HG03196 (cell line): ENCODE measurements at regions not wholly inside any gene's neighbourhood (a gene's known extent, or its start where the extent isn't known, plus 50 kb on each side); places are given as distances from the start of the nearest gene placed in this dataset.

Experiments used
- ATAC-seq: cut with Tn5 transposase; IDR thresholded peaks from one replicate; pipeline ENCODE4 v1.9.1; 2021; ENCODE audit not compliant: unreplicated experiment

DNA sequence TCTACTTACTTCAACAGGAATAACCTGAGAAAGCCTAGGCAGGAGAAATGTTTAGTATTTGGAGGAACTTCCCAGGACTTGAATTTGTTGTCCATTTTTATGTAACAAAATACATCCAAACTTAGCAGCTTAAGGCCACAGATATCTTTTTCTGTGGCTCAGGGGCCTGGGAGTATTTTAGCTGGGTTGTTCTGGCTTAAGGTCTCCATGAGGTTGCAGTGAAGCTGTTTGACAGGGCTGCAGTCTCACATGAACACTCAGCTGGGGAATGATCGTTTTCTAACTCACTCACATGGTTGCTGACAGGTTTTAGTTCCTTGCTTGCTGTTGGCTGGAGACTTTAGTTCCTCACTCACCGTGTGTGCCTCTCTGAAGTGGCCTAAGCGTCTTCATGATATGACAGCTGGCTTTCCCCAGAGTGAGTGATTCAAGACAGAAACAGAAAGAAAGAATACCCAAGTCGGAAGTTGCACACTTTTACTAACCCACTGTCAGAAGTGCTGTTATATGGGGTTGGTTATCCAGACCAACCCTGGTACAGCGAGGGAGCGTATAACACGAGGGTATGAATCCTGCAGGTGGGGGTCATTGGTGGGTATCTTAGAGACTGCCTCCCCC, 229.7 kb upstream of the TBL1XR1 start:
- peak; percentile 99 for ATAC-seq

DNA sequence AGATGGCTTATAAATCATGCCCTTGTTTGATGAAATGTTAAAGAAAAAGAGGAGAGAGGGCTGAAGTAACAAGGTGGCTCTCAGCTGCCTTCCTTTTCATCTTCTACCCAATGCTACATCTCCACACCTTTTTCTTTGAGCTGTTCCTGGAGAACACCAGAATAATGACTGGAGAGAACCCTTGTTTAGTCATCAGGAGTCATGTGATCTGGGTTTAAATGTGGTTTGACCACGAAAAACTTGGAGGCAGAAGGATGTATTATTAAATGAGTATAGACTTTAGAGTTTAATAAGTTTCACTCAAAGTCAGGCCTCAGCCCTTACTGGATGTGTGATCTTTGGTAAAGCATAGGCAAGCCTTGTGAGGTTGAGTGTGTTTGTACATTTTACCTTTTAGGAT, 230.3 kb upstream of the TBL1XR1 start:
- peak; percentile 4 for ATAC-seq

- ATAC-seq, result no peak
These were observed 231.8 kb upstream of the TBL1XR1 start for GRCh38 chr3:177429079-177429478.

DNA sequence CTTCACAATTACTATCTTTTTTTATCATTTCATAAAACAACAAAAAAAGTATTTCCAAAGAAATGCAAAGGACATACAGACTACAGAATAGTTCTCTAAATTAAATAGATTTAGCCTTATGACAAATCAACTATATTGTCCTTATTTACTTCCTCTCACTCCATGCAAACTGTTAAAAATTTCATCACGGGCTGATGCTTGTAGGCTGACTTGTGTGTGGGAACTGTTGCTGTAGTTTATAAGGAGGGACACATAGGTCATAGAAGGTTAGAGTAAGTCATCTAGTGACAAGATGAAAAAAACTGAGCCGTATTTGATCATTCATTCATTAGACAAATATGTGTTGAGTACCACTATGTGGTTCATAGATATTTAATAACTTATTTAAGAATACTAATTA, 232.5 kb upstream of the TBL1XR1 start:
- ATAC-seq, result no peak

- ATAC-seq, result no peak
These were observed 233.4 kb upstream of the TBL1XR1 start for GRCh38 chr3:177430653-177431052.

DNA sequence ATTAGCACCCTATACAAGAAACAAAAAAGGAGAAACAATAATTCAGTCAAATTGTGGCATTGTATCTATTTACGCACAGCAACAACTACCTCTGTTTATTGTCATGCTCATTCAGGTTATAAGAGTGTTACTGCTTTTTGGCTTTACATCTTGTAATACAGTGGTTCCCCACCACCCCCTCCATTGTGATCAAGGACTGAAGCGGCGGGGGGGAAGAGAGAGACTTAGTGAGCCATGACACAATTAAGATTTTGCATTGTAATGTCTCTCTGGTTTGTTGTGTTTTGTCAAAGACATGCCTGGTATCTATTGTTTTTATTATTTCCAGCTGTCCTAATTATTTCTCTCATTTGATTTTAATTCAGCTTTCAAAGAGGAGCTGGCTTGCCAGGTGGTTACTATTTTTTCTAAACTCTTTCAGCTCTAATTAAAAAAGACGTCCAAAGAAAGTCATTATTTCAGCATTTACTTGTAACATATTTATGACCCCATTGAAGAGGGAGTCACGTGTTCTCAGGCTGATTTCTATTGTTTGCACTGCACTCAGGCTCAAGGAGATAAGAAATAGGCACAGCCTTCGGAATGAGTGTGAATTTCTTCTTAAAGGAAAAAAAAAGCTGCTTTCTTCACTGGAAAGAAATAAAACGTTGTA, 234.4 kb upstream of the TBL1XR1 start:
- ATAC-seq, result no peak

DNA sequence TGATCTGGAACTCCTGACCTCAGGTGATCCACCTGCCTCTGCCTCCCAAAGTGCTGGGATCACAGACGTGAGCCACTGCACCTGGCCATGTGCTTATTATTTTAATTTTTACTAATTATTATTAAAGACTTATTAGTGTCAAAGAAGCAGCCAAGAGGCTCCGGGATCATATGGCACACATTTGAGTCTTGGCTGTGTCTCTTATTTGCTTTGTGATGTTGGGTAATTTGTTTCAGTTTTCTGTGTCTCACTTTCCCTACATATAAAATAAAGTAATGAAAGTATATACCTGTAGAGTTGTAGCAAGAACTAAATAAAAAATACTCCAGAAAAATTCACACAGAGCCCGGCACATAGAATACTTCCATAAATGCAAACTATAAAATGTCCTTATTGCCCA, 238.0 kb upstream of the TBL1XR1 start:
- ATAC-seq, result no peak

GRCh38 chr3:177437513-177438337, 240.4 kb upstream of the TBL1XR1 start:
- no peak for ATAC-seq

DNA sequence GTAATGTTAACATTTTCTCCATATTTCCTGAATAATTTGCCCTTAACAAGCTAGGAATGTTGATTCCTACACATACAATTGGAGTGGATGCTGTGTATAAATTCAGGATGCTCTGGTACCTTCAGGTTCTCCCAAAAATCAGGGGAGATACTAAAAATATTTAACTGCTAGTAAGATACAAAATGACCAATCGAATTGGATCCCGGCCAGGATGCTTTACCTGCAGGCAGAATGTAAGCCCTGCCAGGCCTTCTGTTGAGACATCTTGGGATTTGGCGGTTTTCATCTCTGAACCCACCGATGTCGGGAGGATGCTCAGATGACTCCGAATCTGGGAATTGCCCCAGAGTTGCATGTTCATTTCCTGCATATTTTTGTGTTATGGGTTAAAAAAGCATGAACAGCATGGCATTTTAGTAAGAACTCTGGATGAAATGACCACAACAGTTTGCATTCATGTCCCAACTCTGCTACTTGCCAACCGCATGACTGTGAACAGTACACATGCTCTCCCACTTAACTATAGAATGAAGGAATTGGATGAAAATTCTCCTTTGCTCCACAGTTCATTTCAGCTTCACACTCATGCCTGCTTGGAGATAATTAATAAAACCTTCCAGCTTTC, 241.4 kb upstream of the TBL1XR1 start:
- no peak for ATAC-seq

GRCh38 chr3:177439694-177440269, 242.5 kb upstream of the TBL1XR1 start:
- no peak for ATAC-seq

GRCh38 chr3:177440456-177441104, 243.3 kb upstream of the TBL1XR1 start:
- no peak for ATAC-seq

DNA sequence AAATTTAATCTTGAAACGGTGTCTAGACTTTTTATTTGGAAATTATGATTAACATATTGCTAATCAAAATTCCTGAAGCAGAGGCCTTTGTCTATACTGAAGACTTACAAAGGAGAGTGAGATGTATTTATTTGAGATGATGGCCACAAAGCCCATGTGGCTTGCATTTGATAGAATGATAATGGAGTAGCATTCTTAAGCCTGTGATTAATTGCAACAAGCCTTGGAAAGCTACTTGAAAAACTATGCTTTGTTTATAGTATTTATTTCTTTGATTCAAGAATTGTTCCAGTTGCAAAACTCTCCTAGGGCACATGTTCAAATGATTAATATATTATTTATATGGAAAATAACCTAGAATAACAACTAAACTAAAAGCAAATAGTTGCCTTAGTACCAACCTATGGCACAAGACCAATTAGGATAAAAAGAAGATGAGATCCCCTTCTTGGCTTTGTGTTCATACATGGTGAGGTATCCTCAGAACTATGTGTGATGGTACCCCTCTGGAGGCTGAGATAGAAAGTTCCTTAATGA, 244.1 kb upstream of the TBL1XR1 start:
- ATAC-seq, result no peak

- ATAC-seq, result peak; percentile 98
These were observed 244.7 kb upstream of the TBL1XR1 start for GRCh38 chr3:177441813-177442646.

- ATAC-seq, result no peak
These were observed 246.2 kb upstream of the TBL1XR1 start for GRCh38 chr3:177443469-177443868.

DNA sequence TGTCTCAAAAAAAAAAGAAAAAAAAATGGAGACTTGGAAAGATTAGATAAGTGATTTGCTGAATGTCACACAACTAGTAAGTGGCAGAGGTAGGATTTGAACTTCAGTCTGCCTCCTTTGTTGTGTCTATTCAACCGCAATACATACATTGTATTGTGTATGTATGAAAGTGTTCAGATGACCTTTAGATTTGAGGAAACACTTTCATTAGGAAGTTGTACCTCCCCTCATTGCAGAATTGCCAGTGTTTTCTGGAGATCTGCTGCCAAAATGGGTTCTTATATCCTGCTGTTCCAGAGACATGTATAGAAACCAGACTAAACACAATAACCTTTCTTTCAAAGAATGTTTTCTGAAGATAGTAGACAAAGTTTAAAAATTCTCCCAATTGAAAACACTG, 247.4 kb upstream of the TBL1XR1 start:
- ATAC-seq, result no peak

GRCh38 chr3:177445549-177445948, 248.3 kb upstream of the TBL1XR1 start:
- no peak for ATAC-seq

- ATAC-seq, result no peak
These were observed 248.9 kb upstream of the TBL1XR1 start for GRCh38 chr3:177446165-177446601.

DNA sequence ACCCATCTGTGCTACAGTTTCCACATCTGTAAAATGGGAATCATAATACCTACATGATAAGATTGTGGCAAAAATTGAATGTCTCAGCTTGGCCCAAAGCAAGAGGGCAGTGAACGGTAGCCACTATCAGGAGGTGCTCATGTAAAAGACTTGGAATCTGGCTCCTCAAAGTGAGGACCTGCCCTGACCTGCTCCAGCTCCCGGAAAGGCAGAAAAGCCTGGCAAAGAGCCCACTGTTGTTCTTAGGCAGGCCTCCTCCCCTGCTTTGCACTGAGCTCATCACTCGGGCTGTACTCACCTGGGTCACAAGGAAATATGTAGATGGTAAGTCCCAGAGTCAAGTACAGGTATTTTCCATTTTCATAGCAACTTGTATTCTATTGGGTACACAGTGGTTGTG, 250.7 kb upstream of the TBL1XR1 start:
- ATAC-seq, result no peak

- peak; percentile 25 for ATAC-seq
These were observed 251.7 kb upstream of the TBL1XR1 start for GRCh38 chr3:177448987-177449359.
